ENCODE measurements at regions not wholly inside any gene's neighbourhood (a gene's known extent, or its start where the extent isn't known, plus 50 kb on each side); places are given as distances from the start of the nearest gene placed in this dataset.

GRCh38 chr6:111978532-111979149 lies 75.3 kb upstream of the CCN6 start:
- no peaks in the 10 kb centered on the region for H3F3A ChIP-seq (ENCODE audit: insufficient read depth, low read length, poor library complexity, severe bottlenecking)
- H3K9me2 ChIP-seq (ENCODE audit: insufficient read depth, low read length), result no peaks in the 10 kb centered on the region
- no peaks in the 10 kb centered on the region for H4K20me1 ChIP-seq (ENCODE audit: insufficient read depth)
- H2AFZ ChIP-seq (ENCODE audit: low read depth, low read length), result no peak overlapping the region
- no peak overlapping the region for H3K9ac ChIP-seq (ENCODE audit: low read length)
- H3K4me3 ChIP-seq (ENCODE audit: low read length), result no peak overlapping the region
- no peaks in the 10 kb centered on the region for H3K36me3 ChIP-seq (ENCODE audit: insufficient read depth, low read length)
- H3K27me3 ChIP-seq (ENCODE audit: insufficient read depth, low read depth, low read length), result no peaks in the 10 kb centered on the region
- H3K9me3 ChIP-seq (ENCODE audit: low read length), result no peaks in the 10 kb centered on the region
- H3K79me2 ChIP-seq (replicated peaks; ENCODE audit: insufficient read depth, low read length), result no peaks in the 10 kb centered on the region
- no peak overlapping the region for H3K4me2 ChIP-seq (ENCODE audit: low read length)
- no peak for TF ChIP-seq REST (IDR thresholded peaks at IDR 0.05; ENCODE audit: borderline replicate concordance)
- TF ChIP-seq POLR2AphosphoS5 (IDR thresholded peaks at IDR 0.05), result no peak
- TF ChIP-seq CTCF (IDR thresholded peaks at IDR 0.05; ENCODE audit: poor library complexity, severe bottlenecking), result no peak
- TF ChIP-seq RAD21 (conservative IDR thresholded peaks at IDR 0.05), result no peak
- no peak overlapping the region for H3K27ac ChIP-seq (ENCODE audit: low read length)

GRCh38 chr6:111979633-111980032 lies 74.3 kb upstream of the CCN6 start:
- H3K9me3 ChIP-seq (ENCODE audit: low read length), result no peaks in the 10 kb centered on the region
- H3K4me2 ChIP-seq (ENCODE audit: low read length), result no peak overlapping the region
- no peak overlapping the region for H3K27ac ChIP-seq (ENCODE audit: low read length)
- no peaks in the 10 kb centered on the region for H3K9me2 ChIP-seq (ENCODE audit: insufficient read depth, low read length)
- H3K4me3 ChIP-seq (ENCODE audit: low read length), result no peak overlapping the region
- no peak for TF ChIP-seq REST (IDR thresholded peaks at IDR 0.05; ENCODE audit: borderline replicate concordance)
- TF ChIP-seq RAD21 (conservative IDR thresholded peaks at IDR 0.05), result no peak
- TF ChIP-seq CTCF (IDR thresholded peaks at IDR 0.05; ENCODE audit: poor library complexity, severe bottlenecking), result no peak
- no peak for TF ChIP-seq MXI1 (conservative IDR thresholded peaks at IDR 0.05; ENCODE audit: poor library complexity, severe bottlenecking)
- TF ChIP-seq TAF1 (IDR thresholded peaks at IDR 0.05; ENCODE audit: low read depth), result no peak
- no peak for TF ChIP-seq EP300 (conservative IDR thresholded peaks at IDR 0.05; ENCODE audit: poor library complexity, severe bottlenecking)
- no peak for TF ChIP-seq SMC3 (conservative IDR thresholded peaks at IDR 0.05; ENCODE audit: poor library complexity)
- no peak for TF ChIP-seq EZH2 (IDR thresholded peaks at IDR 0.05; ENCODE audit: borderline replicate concordance, insufficient read depth, low read length, poor library complexity, severe bottlenecking)
- no peak for TF ChIP-seq POLR2AphosphoS5 (IDR thresholded peaks at IDR 0.05)
- no peak overlapping the region for H2AFZ ChIP-seq (ENCODE audit: low read depth, low read length)
- H3K36me3 ChIP-seq (ENCODE audit: insufficient read depth, low read length), result no peaks in the 10 kb centered on the region
- H3K27me3 ChIP-seq (ENCODE audit: insufficient read depth, low read depth, low read length), result no peaks in the 10 kb centered on the region
- no peaks in the 10 kb centered on the region for H3K79me2 ChIP-seq (replicated peaks; ENCODE audit: insufficient read depth, low read length)
- no peaks in the 10 kb centered on the region for H4K20me1 ChIP-seq (ENCODE audit: insufficient read depth)
- no peak overlapping the region for H3K9ac ChIP-seq (ENCODE audit: low read length)
- H3F3A ChIP-seq (ENCODE audit: insufficient read depth, low read length, poor library complexity, severe bottlenecking), result no peaks in the 10 kb centered on the region
